NCI-H128 (cell line): ENCODE measurements at regions not wholly inside any gene's neighbourhood (a gene's known extent, or its start where the extent isn't known, plus 50 kb on each side); places are given as distances from the start of the nearest gene placed in this dataset.
A peak's percentile ranks its signal among the peaks of the same experiment; 100 is the strongest.

Experiments
- DNase-seq: peaks from one replicate; lab custom pipeline; 2025; ENCODE audit not compliant: unreplicated experiment; lab: John Stamatoyannopoulos, UW

DNA sequence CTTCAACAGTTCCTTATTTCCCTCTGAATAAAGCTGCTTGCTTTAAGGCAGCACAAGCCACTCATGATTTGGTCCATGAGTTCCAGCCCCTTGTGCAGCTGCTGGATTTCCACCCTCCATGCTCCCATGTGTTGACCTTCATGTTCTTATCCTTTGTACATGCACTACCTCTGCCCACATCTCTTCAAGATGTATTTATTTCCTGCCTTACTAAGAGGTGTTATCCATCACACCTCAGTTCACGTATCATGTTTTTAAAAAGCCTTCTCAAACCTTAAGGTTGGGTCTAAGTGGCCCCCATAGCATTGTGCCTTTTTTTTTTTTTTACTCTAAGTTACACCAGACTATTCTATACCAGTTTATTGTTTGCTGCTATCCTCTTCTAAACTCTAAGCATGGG is 107.7 kb downstream of the SIPA1L2 start:
- no peak for DNase-seq

DNA sequence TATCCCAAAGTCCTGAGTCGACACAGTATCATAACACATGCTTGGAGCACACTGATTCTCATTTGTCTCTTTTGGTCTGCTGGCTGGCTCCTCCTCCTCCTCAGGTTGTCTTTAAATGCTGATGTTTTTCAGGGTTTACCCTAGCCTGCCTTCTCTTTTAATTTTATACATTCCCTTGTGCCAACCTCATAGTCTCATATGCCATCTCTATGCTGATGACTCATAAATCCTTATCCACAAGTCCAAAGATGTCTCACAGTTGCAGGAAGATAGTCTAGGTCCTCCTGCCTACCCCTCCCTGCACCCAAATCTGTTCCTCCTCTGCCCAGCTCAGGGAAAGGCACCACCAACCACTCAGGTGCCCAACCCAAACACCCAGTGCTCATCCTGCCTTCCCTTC is 108.3 kb downstream of the SIPA1L2 start:
- no peak for DNase-seq

DNA sequence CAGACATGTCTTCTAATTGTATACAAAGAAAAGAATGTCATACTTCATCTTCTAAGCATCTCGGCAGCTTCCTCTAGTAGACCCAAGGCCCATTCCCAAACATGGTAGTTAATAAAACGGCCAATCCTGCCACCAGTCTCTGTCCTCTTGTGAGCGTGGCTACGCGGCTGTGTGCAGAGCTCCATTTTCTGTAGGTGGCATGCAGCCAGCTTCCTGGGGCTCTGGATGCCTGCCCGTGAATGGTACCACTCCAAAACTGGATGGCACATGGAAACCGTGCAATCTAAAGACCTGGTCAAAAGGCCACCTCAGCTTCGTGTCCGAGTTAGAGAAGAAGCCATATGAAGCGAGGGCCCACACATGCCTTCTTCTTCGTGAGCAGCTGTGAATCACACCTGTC is 110.7 kb downstream of the SIPA1L2 start:
- peak; percentile 42 for DNase-seq

DNA sequence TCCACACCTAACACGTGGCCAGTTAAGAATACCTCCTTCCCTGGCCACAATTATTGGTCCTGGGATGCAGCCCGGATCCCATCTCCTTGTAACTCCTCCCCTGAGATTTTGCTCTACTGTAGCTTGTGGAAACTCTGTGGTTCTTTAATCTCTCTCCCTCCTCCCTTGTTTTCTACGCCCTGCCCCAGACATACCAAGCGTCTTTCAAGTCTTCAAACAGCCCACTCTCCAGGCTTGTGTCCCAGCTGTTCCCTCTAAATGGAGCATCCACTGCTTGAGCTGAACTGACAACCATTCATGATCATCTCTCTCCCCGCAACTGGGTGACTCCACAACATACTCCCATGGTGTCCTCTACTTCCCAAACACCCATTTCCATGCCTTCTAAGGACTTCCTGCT is 111.6 kb downstream of the SIPA1L2 start:
- no peak for DNase-seq

DNA sequence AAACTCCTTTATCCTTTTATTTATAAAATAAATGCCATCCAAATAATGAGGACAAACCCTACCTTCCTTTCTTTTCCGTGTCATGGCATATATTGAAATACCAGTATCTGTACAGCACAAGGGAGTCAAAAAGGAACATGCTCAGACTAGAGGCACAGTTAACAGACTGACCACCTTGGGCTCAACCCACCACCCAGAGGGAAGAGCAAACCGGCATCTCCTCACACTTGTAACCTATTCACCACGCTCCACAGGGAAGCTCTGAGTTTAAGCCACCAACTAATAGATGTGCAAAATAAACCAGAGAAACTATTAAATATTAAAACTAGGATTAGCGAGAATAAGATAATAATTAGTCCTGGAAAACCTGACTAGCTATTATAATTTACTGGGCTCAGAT is 112.7 kb downstream of the SIPA1L2 start:
- no peak for DNase-seq

DNA sequence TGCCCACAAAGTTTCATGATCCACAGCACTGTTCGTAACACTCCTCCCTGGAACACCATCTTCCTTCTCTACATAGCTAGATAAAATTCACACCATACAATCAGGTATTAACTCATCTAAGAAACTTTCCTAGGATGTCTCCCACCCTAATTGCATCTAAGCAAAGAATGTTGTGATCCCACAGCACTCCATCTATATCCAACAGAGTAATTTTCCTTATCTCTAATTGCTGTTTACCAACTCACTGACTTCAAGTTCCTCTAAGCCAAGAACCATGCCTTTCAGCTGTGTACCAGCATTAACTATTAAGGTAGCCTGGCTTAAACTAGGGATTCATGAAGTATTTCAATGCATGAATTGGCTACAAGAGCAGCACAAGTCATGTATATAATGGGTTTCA is 114.2 kb downstream of the SIPA1L2 start:
- DNase-seq = no peak

DNA sequence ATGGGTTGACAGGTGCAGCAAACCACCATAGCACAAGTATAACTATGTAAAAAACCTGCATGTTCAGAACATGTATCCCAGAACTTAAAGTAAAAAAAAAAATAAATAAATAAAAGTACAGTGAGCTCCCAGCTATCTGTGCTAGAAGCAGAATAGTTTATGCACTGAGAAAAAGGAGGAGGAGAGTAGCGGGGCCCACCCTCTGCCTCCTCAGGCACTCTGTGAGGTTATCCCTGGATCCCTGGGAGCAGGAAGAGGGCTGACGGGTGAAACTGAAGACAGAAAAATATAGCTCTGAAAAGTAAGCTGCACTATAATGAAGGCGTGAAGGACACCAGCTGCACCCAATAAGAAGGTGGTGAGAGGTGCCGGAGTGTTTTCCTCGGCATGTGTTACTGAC is 117.2 kb downstream of the SIPA1L2 start:
- no peak for DNase-seq

DNA sequence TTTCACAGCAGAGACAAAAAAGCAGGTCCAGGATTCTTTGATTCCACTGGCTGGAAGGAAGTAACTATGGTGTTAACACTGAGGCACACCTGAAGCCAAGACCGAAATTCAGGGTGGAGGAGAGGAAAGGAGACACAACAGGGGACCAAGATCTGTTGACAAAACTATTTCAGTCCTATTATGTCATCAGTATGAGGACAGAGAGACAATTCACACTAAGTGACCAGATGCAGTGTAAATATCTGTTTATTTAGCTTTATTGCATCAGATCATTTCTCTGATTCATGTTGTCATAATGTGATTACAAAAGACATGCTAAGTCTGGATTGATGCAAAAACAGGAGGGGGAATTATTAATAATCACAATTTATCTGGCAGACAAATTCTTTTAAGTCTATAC is 118.8 kb downstream of the SIPA1L2 start:
- no peak for DNase-seq

DNA sequence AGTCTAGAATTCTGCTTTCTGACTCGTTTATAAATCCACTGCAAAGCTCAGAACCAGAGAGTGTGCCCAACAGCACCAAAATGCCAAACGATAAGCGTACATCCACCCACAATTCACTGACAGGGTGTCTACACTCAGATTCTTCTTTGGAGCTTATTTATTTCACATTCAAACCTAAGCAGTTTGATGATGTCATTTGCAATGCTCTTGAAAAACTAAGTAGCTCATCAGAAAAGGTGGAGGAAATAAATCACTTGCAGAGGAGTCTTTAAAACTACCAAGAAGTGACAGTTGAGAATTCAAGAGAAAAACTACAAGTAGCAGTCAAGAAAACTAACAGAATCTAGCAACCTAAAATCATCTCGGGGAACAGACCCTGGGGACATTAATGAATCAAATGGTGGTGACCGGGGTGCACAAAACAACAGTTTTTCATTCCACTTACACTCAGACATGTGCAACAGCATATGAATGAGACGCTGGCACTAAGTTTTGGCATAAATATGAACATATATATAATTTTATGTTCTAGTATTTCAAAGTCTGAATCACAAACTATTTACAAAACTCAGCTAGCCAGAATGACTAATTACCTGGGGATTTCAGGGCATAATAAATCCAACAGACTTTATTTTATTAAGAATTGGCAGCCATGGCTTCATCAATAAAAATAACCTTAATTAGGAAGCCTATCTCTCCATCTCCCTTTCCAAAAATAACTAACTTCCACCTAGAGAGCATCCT is 119.4 kb downstream of the SIPA1L2 start:
- no peak for DNase-seq

DNA sequence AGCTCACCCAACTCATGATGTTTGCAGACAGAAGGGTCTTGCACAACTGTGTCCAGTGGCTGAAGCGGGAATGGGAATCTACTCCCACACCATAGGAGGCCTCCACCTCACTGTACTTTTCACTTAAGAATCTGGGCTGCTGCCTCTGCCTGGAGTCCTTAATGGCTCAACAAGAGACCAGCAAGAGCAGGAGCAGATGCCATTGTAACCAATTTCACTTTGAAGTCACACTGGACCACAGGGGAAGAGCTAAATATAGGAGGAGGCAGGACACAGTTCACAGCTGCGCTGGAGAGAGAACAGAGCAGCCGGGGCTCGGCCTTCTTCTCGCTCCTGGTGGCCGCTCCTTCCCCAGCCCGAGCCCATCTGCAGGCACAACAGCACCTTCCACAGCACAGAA is 120.4 kb downstream of the SIPA1L2 start:
- no peak for DNase-seq

DNA sequence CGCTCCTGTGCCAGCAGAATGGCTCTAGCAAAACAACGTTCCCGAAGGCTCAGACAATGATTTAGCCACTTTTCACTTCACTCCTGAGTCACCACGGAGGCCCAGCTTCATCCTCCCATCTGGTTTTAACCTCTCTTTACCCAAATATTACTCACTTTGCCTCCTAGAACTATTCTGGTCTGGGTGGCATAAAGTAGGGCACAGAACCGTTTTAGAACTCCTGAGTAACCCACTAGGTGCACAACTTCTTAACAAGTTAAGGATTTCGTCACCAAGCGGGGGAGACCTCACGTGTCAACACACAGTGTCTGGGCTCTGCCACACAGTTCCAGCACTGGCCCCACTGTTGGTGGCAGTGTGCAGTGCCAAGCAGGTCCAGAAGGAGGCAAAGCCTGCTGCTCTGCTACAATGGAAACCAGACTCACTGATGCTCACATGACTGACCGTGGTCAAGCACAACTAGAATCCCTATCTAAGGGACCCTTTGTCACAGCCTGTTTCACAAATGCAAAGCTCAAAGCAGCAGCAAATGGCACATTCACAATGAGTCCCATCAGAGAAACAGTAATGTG is 121.7 kb downstream of the SIPA1L2 start:
- DNase-seq = no peak

DNA sequence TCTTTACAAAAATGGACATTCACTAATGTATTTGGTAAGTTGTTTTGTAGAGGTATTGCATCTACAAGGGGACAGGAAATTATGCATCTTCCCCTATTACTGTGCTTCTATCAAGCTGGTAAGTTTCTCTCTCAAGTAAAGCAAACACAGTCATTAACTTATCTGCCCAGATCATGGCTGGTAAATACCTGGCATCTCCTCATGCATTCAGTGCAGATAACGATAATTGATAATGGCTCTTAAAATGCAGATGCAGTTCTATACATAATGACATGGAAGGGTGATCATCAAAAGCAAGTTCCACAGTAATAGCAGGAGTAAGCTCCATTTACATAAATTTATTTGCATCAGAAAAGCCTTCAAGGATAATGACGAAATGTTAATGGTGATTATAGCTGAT is 122.4 kb downstream of the SIPA1L2 start:
- DNase-seq = no peak

DNA sequence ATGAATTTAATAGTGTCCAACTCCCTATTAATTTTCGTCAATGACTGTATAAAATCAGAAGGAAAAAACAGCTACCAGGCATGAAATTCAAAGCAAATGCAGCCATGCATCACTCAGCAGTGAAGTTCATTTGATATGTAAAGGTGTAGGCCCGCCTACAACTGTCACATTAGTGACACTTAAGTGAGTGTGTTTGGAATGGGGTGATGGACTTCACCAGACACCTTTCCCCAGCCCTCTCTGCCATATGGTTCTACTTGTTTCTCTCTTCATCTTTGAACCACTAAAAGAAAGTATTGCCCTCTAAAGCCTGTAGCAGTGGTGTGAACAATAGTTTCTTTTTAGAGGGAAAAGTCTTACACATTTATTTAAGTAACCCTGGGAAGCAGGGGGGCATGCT is 124.0 kb downstream of the SIPA1L2 start:
- DNase-seq = no peak

DNA sequence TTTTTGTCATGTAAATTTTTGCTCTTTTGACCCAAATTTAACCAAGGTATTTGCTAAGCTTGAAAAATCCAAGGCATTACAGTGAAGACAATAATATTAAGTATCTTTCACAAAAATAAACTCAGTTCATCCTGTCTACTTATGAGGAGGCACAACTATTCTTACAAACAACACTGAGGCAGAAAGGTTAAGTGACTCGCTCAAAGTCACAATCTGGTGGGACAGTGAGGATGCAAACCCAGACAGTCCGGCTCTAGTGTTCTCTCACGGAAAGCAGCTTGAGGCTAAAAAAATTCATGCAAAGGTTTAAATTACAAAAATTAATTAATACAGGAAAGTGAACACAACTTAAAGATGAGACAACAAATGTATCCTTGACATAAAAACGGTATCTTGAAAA is 125.3 kb downstream of the SIPA1L2 start:
- no peak for DNase-seq

DNA sequence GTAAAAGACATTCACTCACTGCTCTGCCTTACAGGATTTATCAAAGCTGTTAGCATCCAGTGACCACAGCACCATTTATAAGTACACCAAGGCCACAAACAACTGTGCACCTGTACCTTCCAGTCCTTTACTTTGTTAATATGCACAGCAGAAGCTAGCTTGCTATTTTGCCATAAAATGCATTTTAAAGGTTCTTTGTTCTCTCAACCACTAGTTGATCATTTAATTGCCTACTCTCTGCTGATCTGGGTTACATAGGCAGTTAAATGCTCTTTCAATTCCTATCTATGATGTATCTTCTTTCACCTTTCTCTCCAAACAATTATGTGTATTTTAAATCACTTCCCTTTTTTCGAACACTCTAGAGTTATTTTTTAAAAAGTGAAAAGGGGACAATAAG is 126.4 kb downstream of the SIPA1L2 start:
- no peak for DNase-seq

DNA sequence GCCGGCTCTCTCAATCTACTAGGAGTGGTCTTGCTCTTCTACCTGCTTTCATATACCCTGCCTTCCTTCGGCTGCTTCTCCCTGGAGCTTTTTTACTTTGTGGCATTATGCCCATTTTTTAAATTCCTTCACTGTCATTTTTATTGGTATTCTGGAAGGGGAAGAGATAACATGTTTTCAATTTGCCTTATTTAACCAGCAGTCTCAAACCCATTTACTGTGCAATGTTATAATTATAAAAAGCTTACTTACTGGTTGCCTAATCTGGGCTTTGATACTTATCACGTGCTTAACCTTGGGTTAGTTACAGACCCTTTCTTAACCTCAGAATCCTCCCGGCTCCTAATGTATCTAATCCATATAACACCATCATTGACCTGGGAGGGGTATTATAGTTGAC is 128.1 kb downstream of the SIPA1L2 start:
- no peak for DNase-seq

DNA sequence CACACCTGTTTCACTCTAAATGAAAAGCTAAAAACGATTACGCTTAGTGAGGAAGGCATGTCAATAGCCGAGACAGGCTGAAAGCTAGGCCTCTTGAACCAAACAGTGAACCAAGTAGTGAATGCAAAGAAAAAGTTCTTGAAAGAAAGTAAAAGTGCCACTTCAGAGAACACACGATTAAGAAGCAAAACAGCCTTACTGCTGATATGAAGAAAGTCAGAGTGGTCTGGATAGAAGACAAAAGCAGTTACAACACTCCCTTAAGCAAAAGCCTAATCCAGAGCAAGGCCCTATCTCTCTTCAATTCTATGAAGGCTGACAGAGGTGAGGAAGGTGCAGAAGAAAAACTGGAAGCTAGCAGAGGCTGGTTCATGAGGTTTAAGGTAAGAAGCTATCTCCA is 130.7 kb downstream of the SIPA1L2 start:
- DNase-seq = no peak

DNA sequence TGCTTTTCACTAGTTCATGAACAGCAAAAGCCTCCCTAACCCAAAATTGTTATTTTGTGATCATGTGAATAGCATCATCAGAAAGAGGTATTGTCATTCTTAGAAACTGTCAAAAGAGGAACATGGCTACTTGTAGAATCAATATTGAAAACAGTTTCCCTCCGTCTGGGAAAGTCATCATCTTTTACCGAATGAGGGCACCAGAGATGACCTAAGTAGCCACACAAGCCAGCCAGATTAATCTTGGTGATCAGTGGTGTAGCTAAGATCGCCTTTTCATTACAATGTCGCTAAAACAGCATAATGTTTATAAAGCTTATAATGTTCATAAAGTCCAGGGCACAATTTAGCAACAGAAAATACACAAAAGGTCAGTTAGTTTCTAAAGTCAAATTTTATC is 136.1 kb downstream of the SIPA1L2 start:
- DNase-seq = no peak

DNA sequence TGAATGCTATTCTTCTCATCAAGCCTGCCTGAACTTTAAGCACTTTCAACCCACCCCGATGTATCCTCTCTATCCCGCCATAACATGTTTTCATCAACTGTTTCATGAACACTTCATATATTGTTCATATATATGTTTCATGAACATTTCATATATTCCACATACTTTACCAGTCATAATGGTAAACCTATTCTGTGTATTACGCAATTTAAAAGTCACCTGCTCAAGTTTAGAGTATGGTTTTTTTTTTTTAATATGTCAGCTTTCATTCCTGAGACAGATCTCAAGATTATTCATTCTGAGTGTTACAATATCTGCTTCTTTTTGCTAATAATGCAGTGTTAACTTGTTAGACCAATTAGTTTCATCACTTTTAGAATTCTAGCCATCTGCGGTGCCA is 140.7 kb downstream of the SIPA1L2 start:
- no peak for DNase-seq

DNA sequence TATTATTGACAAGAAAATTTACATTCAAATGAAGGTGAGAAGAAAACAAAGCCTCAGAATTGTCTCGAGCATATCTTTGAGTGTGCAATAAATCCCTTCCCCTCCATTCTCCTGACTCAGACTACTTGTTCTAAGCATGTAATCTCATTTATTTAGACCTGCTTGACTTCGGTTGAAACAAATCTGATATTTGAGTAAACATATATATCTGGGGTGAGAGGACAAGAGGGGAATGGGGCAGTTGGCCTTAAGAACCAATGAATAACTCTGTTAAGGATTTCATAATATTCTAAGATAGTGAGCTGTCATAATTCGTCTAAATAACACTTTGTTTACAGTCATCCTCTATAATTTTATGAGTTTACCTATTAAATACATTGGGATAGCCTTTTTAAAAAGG is 142.7 kb downstream of the SIPA1L2 start:
- DNase-seq = no peak

DNA sequence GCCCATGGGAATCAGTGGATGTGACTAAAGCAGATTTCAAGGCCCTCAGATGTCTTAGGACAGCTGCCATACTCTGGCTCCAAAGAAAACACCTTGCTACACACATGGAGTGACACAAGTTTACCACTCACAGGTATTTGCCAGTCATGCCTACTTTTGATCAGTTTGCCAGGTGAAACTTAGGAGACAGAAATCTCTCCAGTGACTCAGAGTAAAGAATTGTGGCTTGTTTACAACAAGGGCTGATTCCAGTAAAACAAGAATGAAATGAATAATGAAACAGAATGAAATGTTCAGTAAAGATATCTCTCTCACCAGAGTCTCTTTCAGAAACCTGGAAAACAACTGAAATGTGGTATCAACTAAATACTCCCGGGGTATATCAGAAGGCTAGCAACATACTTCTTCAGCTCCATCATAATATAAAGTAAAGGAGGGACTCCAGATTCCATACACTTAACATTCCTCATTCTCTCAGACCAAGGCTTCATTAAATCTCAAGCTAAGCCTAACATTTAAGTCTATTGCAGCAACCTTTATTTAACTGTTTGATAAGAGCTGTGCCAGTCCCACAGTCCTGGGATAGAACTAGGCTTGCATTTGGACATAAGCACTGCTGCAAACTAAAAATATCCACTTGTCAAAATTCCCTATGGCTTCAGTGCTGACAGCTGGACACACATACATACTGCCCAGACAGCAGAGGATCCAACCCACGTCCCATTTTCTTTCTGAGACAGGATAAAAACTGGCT is 143.3 kb downstream of the SIPA1L2 start:
- no peak for DNase-seq

DNA sequence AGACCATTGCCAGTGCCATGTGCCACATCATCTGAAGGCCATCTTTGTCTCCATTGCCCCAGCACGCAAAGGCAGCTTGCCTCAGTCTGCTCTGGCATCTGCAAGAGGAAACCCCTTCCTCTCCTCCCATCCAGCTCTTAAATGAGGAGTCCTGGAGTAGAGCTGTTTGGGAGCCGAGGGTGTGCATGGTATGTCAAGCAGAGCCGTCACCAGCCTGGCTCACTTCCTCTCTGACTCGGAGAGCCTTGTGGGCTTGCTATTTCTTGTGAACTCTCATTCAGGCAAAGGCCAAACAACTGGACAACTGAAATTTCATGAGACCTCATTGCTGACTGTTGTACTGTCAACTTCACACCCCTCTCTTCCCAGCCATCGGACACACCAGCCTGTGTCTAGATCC is 143.9 kb downstream of the SIPA1L2 start:
- no peak for DNase-seq
